OCI-LY7 (cell line): ENCODE measurements at regions not wholly inside any gene's neighbourhood (a gene's known extent, or its start where the extent isn't known, plus 50 kb on each side); places are given as distances from the start of the nearest gene placed in this dataset.
"Not testable (repeated sequence)": the region's sequence is repeated elsewhere in the genome, so short reads cannot be mapped to it uniquely, and the experiment has no call there.

Experiments
- BruUV-seq: library from RNA; stranded (reverse); fragments of 400-500 nt; replicated peaks from 2 replicates; lab custom pipeline; 2021; lab: Mats Ljungman, UMichigan
- CTCF ChIA-PET: fragments of 300-600 bp; sonication (Branson Sonifier 250); formaldehyde crosslinking; loops from one replicate; lab custom pipeline; 2022; ENCODE audit warnings: antibody characterized with exemption; ENCODE audit not compliant: unreplicated experiment; lab: Charles Lee
- POLR2A ChIA-PET: fragments of 300-600 bp; sonication (Branson Sonifier 250); formaldehyde crosslinking; loops from one replicate; lab custom pipeline; 2022; ENCODE audit warnings: antibody characterized with exemption; lab: Charles Lee
- DNase-seq: peaks from one replicate; pipeline ENCODE4 v3.0.0-alpha.2; 2015; ENCODE audit warnings: low spot score
- H2AFZ ChIP-seq: fragments of 200-600 bp; sonication (generic), shearing (Covaris generic); 2 replicates; pipeline ENCODE4 v1.6.1; 2014; ENCODE audit warnings: mild to moderate bottlenecking, antibody characterized with exemption, low read length, moderate library complexity
- H3K27ac ChIP-seq: fragments of 200-600 bp; sonication (generic); 2 replicates; pipeline ENCODE4 v1.5.1; 2014; ENCODE audit warnings: mixed run types, low read depth, mild to moderate bottlenecking, moderate library complexity, low read length, inconsistent platforms; ENCODE audit not compliant: poor library complexity, severe bottlenecking
- H3K36me3 ChIP-seq: fragments of 200-600 bp; sonication (generic); 2 replicates; pipeline ENCODE4 v1.6.1; 2014; ENCODE audit warnings: mild to moderate bottlenecking, antibody characterized with exemption, low read length, moderate library complexity, mixed read lengths; ENCODE audit not compliant: insufficient read depth
- H3K4me1 ChIP-seq: fragments of 200-600 bp; sonication (generic); 2 replicates; pipeline ENCODE4 v1.5.1; 2014; ENCODE audit warnings: mild to moderate bottlenecking, low read length; ENCODE audit not compliant: insufficient read depth, poor library complexity, severe bottlenecking
- H3K4me2 ChIP-seq: fragments of 200-600 bp; sonication (generic); 2 replicates; pipeline ENCODE4 v1.6.1; 2014; ENCODE audit warnings: mild to moderate bottlenecking, low read length
- H3K4me3 ChIP-seq: fragments of 200-600 bp; sonication (generic); 2 replicates; pipeline ENCODE4 v1.5.1; 2014; ENCODE audit warnings: mild to moderate bottlenecking, low read depth, low read length; ENCODE audit not compliant: poor library complexity, severe bottlenecking
- H3K79me2 ChIP-seq: fragments of 200-600 bp; sonication (generic); 2 replicates; pipeline ENCODE4 v1.6.1; 2016; ENCODE audit warnings: low read depth, mild to moderate bottlenecking, low read length, moderate library complexity, mixed read lengths; ENCODE audit not compliant: insufficient read depth
- H3K9me2 ChIP-seq: fragments of 200-600 bp; sonication (generic); 2 replicates; pipeline ENCODE4 v1.6.1; 2016; ENCODE audit warnings: mild to moderate bottlenecking, low read length, mixed read lengths; ENCODE audit not compliant: insufficient read depth
- H3K9me3 ChIP-seq: fragments of 200-600 bp; sonication (generic); 2 replicates; pipeline ENCODE4 v1.6.1; 2014; ENCODE audit warnings: mild to moderate bottlenecking, mixed run types, low read length, mixed read lengths
- H4K20me1 ChIP-seq: fragments of 200-600 bp; sonication (generic); 2 replicates; pipeline ENCODE4 v1.6.1; 2014; ENCODE audit warnings: mild to moderate bottlenecking, antibody characterized with exemption, low read length, moderate library complexity, mixed read lengths; ENCODE audit not compliant: insufficient read depth
- EZH2phosphoT487 ChIP-seq: fragments of 200-600 bp; sonication (generic); IDR thresholded peaks from 2 replicates; pipeline ENCODE4 v1.6.1; 2018; ENCODE audit warnings: low read depth, borderline replicate concordance, mild to moderate bottlenecking, mixed run types, antibody characterized with exemption, low read length, moderate library complexity, mixed read lengths
- intact Hi-C: fragments of 100-400 bp; cut with micrococcal nuclease; formaldehyde crosslinking; loops from one replicate; pipeline ENCODE4 v1.10.0; 2022; ENCODE audit not compliant: unreplicated experiment
- TF ChIP-seq, protein P1 (sequence below): fragments of 200-600 bp; sonication (generic); conservative IDR thresholded peaks from 2 replicates; pipeline ENCODE4 v1.5.1; 2014; ENCODE audit warnings: mild to moderate bottlenecking, antibody characterized with exemption, low read length, moderate library complexity, mixed read lengths

DNA sequence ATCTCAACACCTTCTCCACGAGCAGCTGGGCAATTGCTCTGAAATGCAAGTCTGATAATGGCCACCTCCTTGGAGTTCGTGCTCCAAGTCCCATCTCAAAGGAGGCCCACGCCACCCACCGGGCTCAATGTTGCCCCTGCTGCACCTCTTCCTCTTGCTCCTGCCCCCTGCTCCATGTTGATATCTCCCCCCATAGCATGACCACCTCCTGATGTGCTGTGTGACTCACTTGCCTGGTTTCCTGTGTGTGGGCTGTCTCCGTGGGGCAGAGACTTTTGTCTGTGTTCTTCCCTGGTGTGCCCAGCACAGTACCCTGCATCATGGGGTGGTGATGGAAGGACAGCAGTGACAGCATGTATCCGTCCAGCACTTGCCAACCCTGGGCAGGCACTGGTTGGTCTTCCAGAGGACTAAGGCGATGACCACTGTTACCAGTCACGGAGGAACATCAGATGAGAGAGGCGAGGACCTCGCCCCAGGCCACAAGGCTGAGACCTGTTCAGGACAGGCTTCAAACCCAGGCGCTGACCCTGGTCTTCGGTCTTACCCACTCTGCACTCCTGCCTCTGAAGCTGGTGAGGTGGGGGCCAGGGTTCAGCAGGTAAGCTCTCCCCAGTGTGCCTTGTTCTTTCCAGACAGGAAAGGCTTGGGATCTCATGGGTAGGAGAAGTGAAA lies 104.6 kb upstream of the LRPAP1 start:
- H3K4me1 ChIP-seq: no peaks in the 10 kb centered on the region
- H3K9me3 ChIP-seq: no peaks in the 10 kb centered on the region
- no peak overlapping the region for H2AFZ ChIP-seq
- intact Hi-C loops: no loop called here
- CTCF ChIA-PET: no interaction called here
- no peak overlapping the region for H3K27ac ChIP-seq
- POLR2A ChIA-PET: no interaction called here
- BruUV-seq: no TSS peak
- TF ChIP-seq, protein P1, sequence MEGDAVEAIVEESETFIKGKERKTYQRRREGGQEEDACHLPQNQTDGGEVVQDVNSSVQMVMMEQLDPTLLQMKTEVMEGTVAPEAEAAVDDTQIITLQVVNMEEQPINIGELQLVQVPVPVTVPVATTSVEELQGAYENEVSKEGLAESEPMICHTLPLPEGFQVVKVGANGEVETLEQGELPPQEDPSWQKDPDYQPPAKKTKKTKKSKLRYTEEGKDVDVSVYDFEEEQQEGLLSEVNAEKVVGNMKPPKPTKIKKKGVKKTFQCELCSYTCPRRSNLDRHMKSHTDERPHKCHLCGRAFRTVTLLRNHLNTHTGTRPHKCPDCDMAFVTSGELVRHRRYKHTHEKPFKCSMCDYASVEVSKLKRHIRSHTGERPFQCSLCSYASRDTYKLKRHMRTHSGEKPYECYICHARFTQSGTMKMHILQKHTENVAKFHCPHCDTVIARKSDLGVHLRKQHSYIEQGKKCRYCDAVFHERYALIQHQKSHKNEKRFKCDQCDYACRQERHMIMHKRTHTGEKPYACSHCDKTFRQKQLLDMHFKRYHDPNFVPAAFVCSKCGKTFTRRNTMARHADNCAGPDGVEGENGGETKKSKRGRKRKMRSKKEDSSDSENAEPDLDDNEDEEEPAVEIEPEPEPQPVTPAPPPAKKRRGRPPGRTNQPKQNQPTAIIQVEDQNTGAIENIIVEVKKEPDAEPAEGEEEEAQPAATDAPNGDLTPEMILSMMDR: no peak
- TF ChIP-seq EZH2phosphoT487: no peak
- no peaks in the 10 kb centered on the region for H3K79me2 ChIP-seq
- no peak for DNase-seq
- H3K9me2 ChIP-seq: no peaks in the 10 kb centered on the region
- H3K36me3 ChIP-seq: no peaks in the 10 kb centered on the region
- H3K4me2 ChIP-seq: no peak overlapping the region
- H4K20me1 ChIP-seq: no peaks in the 10 kb centered on the region
- H3K4me3 ChIP-seq: no peak overlapping the region

DNA sequence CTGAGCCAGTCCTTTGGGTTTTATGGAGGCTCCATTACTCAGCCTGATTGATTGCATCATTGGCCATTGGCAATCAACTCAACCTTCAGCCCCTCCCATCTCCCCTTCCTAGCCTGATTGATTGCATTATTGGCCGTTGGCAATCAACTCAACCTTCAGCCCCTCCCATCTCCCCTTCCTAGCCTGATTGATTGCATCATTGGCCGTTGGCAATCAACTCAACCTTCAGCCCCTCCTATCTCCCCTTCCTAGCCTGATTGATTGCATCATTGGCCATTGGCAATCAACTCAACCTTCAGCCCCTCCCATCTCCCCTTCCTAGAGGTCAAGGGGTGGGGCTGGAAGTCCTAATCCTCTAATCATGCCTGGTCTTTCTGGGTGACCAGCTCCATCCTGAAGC lies 103.8 kb upstream of the LRPAP1 start:
- H3K9me3 ChIP-seq, DNase-seq, H3K79me2 ChIP-seq, H3K4me1 ChIP-seq, intact Hi-C loops, H3K4me3 ChIP-seq, H3K36me3 ChIP-seq, H3K27ac ChIP-seq, H3K9me2 ChIP-seq, H3K4me2 ChIP-seq, H4K20me1 ChIP-seq, POLR2A ChIA-PET, CTCF ChIA-PET, BruUV-seq, H2AFZ ChIP-seq: not testable (repeated sequence)

DNA sequence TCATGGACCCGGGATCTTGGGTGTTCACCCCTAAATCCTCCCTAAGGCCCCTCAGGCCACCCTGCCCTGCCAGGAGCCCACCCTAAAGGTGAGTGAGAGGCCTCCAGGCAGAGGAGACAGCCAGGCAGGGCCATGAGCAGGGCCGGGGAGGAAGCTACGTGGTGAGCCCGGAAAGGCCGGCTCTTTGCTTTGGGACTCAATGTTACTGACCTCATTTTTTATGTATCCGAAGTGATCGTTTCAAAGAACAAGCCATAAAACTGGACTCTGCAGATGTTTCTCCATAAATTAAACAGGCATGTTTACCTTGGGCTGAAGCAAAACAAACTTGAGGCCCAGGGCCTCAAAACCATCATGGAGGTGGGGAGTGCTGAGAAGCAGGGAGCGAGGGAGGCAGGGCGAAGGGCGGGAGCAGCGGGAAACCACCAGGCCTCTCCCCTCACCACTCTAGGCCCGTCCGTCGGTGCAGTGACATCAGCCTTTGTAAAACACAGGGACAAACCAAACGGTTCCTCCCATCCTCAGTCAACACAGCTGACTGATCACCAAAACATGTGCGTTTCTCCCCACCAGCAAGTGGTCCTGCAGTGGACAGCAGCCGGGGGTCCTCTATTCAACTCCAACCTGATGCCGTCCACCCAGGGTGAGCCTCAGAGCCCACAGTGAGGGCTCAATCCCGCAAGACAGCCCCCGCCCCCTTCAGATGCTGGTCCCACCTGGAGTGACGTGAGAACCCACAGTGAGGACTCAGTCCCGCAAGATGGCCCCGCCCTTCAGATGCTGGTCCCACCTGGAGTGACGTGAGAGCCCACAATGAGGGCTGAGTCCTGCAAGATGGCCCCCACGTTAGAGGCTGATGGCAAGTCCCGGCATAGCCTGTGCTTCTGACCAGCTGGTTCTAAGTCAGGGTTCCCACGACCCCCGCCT lies 102.9 kb upstream of the LRPAP1 start:
- Histone ChIP-seq H3K4me3 (no peak overlapping the region), H3K4me1 (no peaks in the 10 kb centered on the region), H3K79me2 (no peaks in the 10 kb centered on the region), H4K20me1 (no peaks in the 10 kb centered on the region), H3K9me3 (no peaks in the 10 kb centered on the region), H3K9me2 (no peaks in the 10 kb centered on the region), H3K4me2 (no peak overlapping the region), H3K36me3 (no peaks in the 10 kb centered on the region), H2AFZ (no peak overlapping the region), H3K27ac (no peak overlapping the region)
- no peak for DNase-seq
- intact Hi-C loops: no loop called here
- ChIA-PET POLR2A (no interaction called here), CTCF (no interaction called here)
- BruUV-seq: no TSS peak
- TF ChIP-seq, protein P1: no peak
- no peak for TF ChIP-seq EZH2phosphoT487
